ENCODE measurements at regions not wholly inside any gene's neighbourhood (a gene's known extent, or its start where the extent isn't known, plus 50 kb on each side); places are given as distances from the start of the nearest gene placed in this dataset.
"Not testable (repeated sequence)": the region's sequence is repeated elsewhere in the genome, so short reads cannot be mapped to it uniquely, and the experiment has no call there.

- DNase-seq; H3K79me2 ChIP-seq (ENCODE audit: insufficient read depth, low read length); H4K20me1 ChIP-seq (ENCODE audit: insufficient read depth, low read length); H3K27me3 ChIP-seq (ENCODE audit: control insufficient read depth in 2 of 2, insufficient read depth in 2 of 2, low read length in 2 of 2); H3K4me2 ChIP-seq (replicated peaks; ENCODE audit: extremely low read depth, low read length, poor library complexity, severe bottlenecking); H3K27me3 Mint-ChIP-seq (ENCODE audit: low read depth in 3 of 3); H3K9me3 Mint-ChIP-seq; H3K36me3 ChIP-seq (replicated peaks in 1 of 2; ENCODE audit: control insufficient read depth in 1 of 2, insufficient read depth in 2 of 2, low read length in 2 of 2); H3K27ac Mint-ChIP-seq; H3K9ac ChIP-seq (ENCODE audit: insufficient read depth, low read length, poor library complexity, severe bottlenecking); H3K27ac ChIP-seq (ENCODE audit: low read depth in 1 of 2, low read length in 2 of 2); H2AFZ ChIP-seq (ENCODE audit: insufficient read depth, low read depth, low read length, poor library complexity, severe bottlenecking); H3K4me3 ChIP-seq (replicated peaks in 1 of 3; ENCODE audit: low read depth in 2 of 3, low read length in 3 of 3); H3K4me1 ChIP-seq (ENCODE audit: control insufficient read depth in 1 of 2, insufficient read depth in 2 of 2, low read length in 2 of 2); H3K9me3 ChIP-seq (replicated peaks in 1 of 2; ENCODE audit: control insufficient read depth in 1 of 2, insufficient read depth in 1 of 2, low read length in 2 of 2); H3K4me3 Mint-ChIP-seq; H3K36me3 Mint-ChIP-seq; intact Hi-C loops (cut with micrococcal nuclease); H3K4me1 Mint-ChIP-seq: not testable (repeated sequence)
- no CpG with 5 or more reads among the region's 1 CpG for WGBS (ENCODE audit: insufficient coverage)
Observed at GRCh38 chr2:89294335-89294734, 602.9 kb downstream of the RPIA start.

GRCh38 chr2:89296820-89297398 lies 605.4 kb downstream of the RPIA start:
- no CpG with 5 or more reads among the region's 7 CpGs for WGBS (ENCODE audit: insufficient coverage)
- H3K4me1 ChIP-seq (ENCODE audit: control insufficient read depth in 1 of 2, insufficient read depth in 2 of 2, low read length in 2 of 2); H3K27me3 ChIP-seq (ENCODE audit: control insufficient read depth in 2 of 2, insufficient read depth in 2 of 2, low read length in 2 of 2); H3K4me1 Mint-ChIP-seq; H3K4me3 ChIP-seq (replicated peaks in 1 of 3; ENCODE audit: low read depth in 2 of 3, low read length in 3 of 3); H3K36me3 Mint-ChIP-seq; H3K27ac ChIP-seq (ENCODE audit: low read depth in 1 of 2, low read length in 2 of 2); H2AFZ ChIP-seq (ENCODE audit: insufficient read depth, low read depth, low read length, poor library complexity, severe bottlenecking); H3K9me3 Mint-ChIP-seq; H4K20me1 ChIP-seq (ENCODE audit: insufficient read depth, low read length); intact Hi-C loops (cut with micrococcal nuclease); H3K27me3 Mint-ChIP-seq (ENCODE audit: low read depth in 3 of 3); H3K79me2 ChIP-seq (ENCODE audit: insufficient read depth, low read length); DNase-seq; H3K36me3 ChIP-seq (replicated peaks in 1 of 2; ENCODE audit: control insufficient read depth in 1 of 2, insufficient read depth in 2 of 2, low read length in 2 of 2); H3K9ac ChIP-seq (ENCODE audit: insufficient read depth, low read length, poor library complexity, severe bottlenecking); H3K4me3 Mint-ChIP-seq; H3K4me2 ChIP-seq (replicated peaks; ENCODE audit: extremely low read depth, low read length, poor library complexity, severe bottlenecking); H3K9me3 ChIP-seq (replicated peaks in 1 of 2; ENCODE audit: control insufficient read depth in 1 of 2, insufficient read depth in 1 of 2, low read length in 2 of 2); H3K27ac Mint-ChIP-seq: not testable (repeated sequence)

DNA sequence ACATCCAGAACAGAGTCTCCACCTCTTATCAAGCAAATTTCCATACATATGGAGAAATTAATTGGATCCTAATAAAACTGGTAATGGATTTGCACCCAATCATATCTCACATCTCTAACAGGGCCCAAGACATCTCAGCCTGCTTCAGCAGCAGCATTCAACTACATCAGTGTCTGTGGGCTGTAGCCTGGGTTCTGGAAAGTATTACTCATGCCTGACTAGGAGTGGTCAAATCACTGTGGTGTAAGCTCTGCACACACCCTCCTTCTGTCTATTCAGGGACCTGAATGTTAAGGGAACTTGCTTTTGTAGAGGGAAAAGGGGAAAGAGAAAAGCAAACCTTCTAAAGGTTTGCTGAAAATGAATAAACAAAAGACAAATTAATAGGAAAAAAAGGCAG lies 607.7 kb downstream of the RPIA start:
- H3K36me3 ChIP-seq (replicated peaks in 1 of 2; ENCODE audit: control insufficient read depth in 1 of 2, insufficient read depth in 2 of 2, low read length in 2 of 2); H4K20me1 ChIP-seq (ENCODE audit: insufficient read depth, low read length); H3K4me3 ChIP-seq (replicated peaks in 1 of 3; ENCODE audit: low read depth in 2 of 3, low read length in 3 of 3); H3K9me3 Mint-ChIP-seq; H3K27ac Mint-ChIP-seq; H3K4me1 ChIP-seq (ENCODE audit: control insufficient read depth in 1 of 2, insufficient read depth in 2 of 2, low read length in 2 of 2); H3K4me3 Mint-ChIP-seq; H3K4me2 ChIP-seq (replicated peaks; ENCODE audit: extremely low read depth, low read length, poor library complexity, severe bottlenecking); H3K27ac ChIP-seq (ENCODE audit: low read depth in 1 of 2, low read length in 2 of 2); H3K4me1 Mint-ChIP-seq; intact Hi-C loops (cut with micrococcal nuclease); H3K27me3 Mint-ChIP-seq (ENCODE audit: low read depth in 3 of 3); H2AFZ ChIP-seq (ENCODE audit: insufficient read depth, low read depth, low read length, poor library complexity, severe bottlenecking); H3K9ac ChIP-seq (ENCODE audit: insufficient read depth, low read length, poor library complexity, severe bottlenecking); DNase-seq; H3K27me3 ChIP-seq (ENCODE audit: control insufficient read depth in 2 of 2, insufficient read depth in 2 of 2, low read length in 2 of 2); H3K36me3 Mint-ChIP-seq; H3K79me2 ChIP-seq (ENCODE audit: insufficient read depth, low read length); H3K9me3 ChIP-seq (replicated peaks in 1 of 2; ENCODE audit: control insufficient read depth in 1 of 2, insufficient read depth in 1 of 2, low read length in 2 of 2): not testable (repeated sequence)

DNA sequence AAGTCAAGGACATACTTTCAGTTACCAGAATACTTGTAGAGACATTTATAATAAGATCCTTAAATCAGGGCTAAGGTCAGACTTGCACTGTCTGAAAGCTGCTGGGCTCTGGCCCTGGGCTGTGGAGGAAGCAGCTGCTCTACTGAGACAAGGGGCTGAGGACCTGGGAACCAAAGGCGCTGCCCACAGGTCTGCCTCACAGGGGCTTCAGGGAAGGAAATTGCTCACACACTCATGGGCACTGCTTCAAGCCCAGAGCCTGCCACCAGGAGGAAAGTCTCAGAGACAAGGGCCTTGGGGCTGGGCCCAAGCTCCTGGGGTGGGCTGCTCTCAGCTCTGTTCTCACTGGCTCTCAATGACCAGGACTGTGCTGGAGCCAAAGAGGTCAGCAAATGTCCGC lies 614.1 kb downstream of the RPIA start:
- WGBS (ENCODE audit: insufficient coverage) = no CpG with 5 or more reads among the region's 2 CpGs
- intact Hi-C loops (cut with micrococcal nuclease); H3K27me3 Mint-ChIP-seq (ENCODE audit: low read depth in 3 of 3); H3K4me1 Mint-ChIP-seq; H3K4me3 ChIP-seq (replicated peaks in 1 of 3; ENCODE audit: low read depth in 2 of 3, low read length in 3 of 3); H3K79me2 ChIP-seq (ENCODE audit: insufficient read depth, low read length); H3K9me3 ChIP-seq (replicated peaks in 1 of 2; ENCODE audit: control insufficient read depth in 1 of 2, insufficient read depth in 1 of 2, low read length in 2 of 2); H3K27ac ChIP-seq (ENCODE audit: low read depth in 1 of 2, low read length in 2 of 2); H4K20me1 ChIP-seq (ENCODE audit: insufficient read depth, low read length); H3K4me1 ChIP-seq (ENCODE audit: control insufficient read depth in 1 of 2, insufficient read depth in 2 of 2, low read length in 2 of 2); H3K4me2 ChIP-seq (replicated peaks; ENCODE audit: extremely low read depth, low read length, poor library complexity, severe bottlenecking); H3K27me3 ChIP-seq (ENCODE audit: control insufficient read depth in 2 of 2, insufficient read depth in 2 of 2, low read length in 2 of 2); H3K9me3 Mint-ChIP-seq; H2AFZ ChIP-seq (ENCODE audit: insufficient read depth, low read depth, low read length, poor library complexity, severe bottlenecking); H3K4me3 Mint-ChIP-seq; DNase-seq; H3K27ac Mint-ChIP-seq; H3K9ac ChIP-seq (ENCODE audit: insufficient read depth, low read length, poor library complexity, severe bottlenecking); H3K36me3 Mint-ChIP-seq; H3K36me3 ChIP-seq (replicated peaks in 1 of 2; ENCODE audit: control insufficient read depth in 1 of 2, insufficient read depth in 2 of 2, low read length in 2 of 2): not testable (repeated sequence)

Measured in CD14-positive monocyte (primary cell).